Right ventricle myocardium inferior (tissue), 1 donor: ENCODE measurements at regions not wholly inside any gene's neighbourhood (a gene's known extent, or its start where the extent isn't known, plus 50 kb on each side); places are given as distances from the start of the nearest gene placed in this dataset.

Experiments used
- ATAC-seq: fragments of 200-7000 bp; cut with Tn5 transposase; one replicate; pipeline ENCODE4 v1.9.1; 2020; ENCODE audit warnings: mild to moderate bottlenecking, moderate library complexity
- DNase-seq: peaks from one replicate; pipeline ENCODE4 v3.0.0; 2021; ENCODE audit errors: missing footprints
- intact Hi-C: fragments of 100-400 bp; cut with DNase I; formaldehyde crosslinking; loops from one replicate; pipeline ENCODE4 v1.11.0; 2022
- donor health status: DM: no; HTN: yes; CAD: no; lungs with severe emphysema.

GRCh38 chr1:239270509-239270908, 115.9 kb upstream of the CHRM3 start:
- ATAC-seq (no peak), DNase-seq (no peak)
- intact Hi-C loops: no loop called here

DNA sequence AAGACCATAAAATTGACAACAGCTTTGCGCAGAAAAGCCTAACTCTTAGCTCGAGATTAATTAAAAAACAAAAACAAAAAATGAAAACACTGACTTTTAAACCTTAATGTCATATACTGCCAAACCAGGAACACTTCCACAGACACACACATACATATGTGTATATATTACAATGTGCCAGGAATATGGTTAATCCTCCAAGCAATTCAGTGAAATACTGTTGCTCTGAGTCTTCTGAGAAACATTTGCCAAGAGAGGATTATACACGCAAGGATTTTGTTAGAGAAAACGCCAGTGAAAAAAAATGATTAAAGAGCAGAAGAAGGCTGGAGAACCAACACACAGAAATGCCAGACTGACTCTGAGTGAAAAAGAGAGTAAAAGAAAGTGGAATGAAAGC, 116.7 kb upstream of the CHRM3 start:
- ATAC-seq (no peak), DNase-seq (no peak)
- intact Hi-C loops: no loop called here

DNA sequence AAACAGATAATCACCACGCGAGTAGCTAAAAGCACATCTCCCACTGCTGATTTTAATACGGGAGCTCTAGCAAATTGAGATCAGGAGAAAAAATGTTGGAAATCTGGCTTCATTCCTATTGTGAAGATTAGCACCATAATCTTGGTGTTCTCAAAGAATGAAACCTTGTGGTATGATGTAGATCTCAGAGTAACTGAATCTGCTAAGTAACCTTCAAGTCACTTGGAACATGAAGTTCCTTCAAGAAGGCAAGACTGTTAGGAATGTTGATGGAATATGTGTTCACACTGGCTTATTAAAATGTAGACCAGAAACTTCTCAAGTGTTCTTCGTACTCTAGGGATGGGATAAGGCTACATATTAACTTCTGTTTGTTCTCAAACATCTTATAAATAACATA, 117.4 kb upstream of the CHRM3 start:
- ATAC-seq: no peak
- intact Hi-C loops: no loop called here

DNA sequence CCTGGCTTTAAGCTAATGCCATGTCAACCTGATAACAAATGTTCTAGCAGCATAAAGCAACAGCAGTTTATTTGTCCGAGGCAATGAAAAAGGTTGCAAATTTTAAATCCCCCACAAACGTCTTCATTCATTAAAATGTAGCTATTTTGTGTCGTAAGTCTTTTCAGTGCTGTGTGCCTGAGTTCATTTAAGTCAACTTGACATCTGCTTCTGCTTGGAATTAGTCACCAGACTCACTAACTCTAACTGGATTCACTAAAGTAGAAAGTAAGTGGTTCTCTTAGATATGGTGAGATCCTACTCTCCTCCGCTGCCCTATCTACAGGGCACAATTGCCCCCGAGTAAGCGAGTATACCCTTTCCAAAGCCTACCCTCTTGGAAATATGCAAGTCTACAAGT, 118.4 kb upstream of the CHRM3 start:
- ATAC-seq (no peak), DNase-seq (no peak)
- intact Hi-C loops: no loop called here

More for the DNA sequence above, 117.4 kb upstream of the CHRM3 start:
- DNase-seq: no peak

DNA sequence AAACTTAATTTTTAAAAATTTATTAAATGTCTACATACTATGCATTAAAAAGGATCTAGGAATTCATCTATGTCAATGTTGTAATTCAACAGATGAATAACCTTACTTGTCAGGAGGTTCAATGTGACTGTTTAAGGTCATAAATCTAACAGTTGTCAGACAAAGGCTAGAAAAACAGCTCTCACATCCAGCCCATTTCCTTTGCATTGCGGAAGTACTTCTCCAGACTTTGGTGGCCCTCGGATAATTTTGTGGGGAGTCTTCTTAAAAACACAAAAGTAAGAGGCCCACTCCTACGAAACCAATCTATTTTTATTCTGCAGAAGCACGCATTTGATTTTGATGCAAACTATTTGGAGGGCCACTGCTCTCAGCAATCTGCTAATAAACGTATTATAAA, 122.6 kb upstream of the CHRM3 start:
- intact Hi-C loops: no loop called here
- DNase-seq (no peak), ATAC-seq (no peak)

DNA sequence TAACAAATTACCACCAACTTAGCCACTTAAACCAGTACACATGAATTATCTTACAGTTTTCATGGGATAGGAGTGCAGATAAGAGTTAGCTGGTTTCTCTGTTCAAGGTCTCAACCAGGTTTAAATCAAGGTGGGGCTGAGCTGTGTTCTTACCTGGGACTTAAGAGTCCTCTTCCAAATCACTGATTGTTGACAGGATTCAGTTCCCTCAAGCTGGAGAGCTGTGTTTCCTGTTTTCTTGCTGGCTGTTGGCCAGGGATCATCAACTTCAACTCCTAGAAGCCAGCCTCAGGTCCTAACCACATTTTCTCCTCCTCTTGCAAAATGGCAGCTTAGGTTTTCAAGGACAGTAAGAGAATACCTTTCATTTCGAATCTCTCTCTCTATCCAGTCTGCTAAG, 123.8 kb upstream of the CHRM3 start:
- ATAC-seq (no peak), DNase-seq (no peak)
- intact Hi-C loops: no loop called here

GRCh38 chr1:239261521-239261920, 124.8 kb upstream of the CHRM3 start:
- DNase-seq: no peak
- intact Hi-C loops: no loop called here
- no peak for ATAC-seq

DNA sequence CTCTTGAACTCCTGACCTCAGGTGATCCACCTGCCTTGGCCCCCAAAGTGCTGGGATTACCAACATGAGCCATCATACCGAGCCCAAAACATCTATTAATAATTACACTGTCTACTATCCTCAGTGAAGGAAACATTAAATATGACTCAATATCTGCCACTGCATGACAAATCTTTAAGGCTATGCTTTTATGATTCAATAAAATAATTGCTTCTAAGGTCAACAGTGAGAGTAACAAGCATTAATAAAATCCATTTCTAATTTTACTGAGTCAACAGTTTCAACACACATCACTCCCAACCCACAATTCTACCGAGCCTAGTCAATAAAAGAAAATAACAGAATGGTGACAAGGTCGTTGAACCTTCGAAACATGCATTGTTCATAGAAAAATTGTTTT, 125.5 kb upstream of the CHRM3 start:
- intact Hi-C loops: no loop called here

DNA sequence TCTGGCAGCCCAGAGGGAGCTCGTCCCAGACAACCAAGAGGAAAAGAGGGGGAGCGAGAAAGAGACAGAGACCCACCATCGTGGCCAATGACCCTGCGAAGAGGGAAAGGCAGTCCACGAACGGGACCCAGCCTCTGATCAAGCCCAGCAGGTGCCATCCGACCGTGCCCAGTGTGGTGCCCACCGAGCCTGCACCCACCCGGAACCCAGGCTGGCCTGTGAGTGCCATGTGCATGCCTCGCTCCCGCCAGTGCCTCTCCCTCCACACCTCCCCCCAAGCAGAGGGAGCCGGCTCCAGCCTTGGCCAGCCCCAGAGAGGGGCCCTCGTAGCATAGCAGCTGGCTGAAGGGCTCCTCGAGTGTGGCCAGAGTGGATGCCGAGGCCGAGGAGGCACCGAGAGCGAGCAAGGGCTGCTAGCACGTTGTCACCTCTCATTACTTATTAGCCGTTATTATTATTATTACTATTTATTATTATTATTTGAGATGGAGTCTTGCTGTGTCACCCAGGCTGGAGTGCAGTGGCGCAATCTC, 130.7 kb upstream of the CHRM3 start:
- no peak for ATAC-seq
- intact Hi-C loops: no loop called here
- DNase-seq: no peak

More for the DNA sequence above, 125.5 kb upstream of the CHRM3 start:
- DNase-seq: no peak
- no peak for ATAC-seq

- intact Hi-C loops: no loop called here
- ATAC-seq (no peak), DNase-seq (no peak)
Observed at GRCh38 chr1:239254999-239255398, 131.4 kb upstream of the CHRM3 start.

DNA sequence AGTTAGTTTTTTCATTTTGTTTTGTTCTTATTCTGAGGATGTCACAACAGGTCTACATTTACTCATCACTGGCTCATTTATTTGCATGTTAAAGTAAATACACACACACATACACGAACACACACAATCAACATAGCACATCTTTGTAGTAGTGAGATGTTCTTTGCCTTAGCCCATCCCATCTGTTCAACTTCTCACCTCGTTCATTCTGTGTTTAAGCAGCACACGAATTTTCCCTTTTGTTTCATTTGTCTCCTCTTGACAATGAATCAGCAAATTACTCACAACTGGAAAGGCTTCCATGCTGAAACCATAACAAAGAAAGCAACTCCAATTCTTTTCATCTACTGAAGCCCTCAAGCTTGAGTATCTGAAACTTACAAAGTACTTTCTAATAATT, 133.3 kb upstream of the CHRM3 start:
- DNase-seq: no peak
- intact Hi-C loops: no loop called here
- ATAC-seq: no peak

DNA sequence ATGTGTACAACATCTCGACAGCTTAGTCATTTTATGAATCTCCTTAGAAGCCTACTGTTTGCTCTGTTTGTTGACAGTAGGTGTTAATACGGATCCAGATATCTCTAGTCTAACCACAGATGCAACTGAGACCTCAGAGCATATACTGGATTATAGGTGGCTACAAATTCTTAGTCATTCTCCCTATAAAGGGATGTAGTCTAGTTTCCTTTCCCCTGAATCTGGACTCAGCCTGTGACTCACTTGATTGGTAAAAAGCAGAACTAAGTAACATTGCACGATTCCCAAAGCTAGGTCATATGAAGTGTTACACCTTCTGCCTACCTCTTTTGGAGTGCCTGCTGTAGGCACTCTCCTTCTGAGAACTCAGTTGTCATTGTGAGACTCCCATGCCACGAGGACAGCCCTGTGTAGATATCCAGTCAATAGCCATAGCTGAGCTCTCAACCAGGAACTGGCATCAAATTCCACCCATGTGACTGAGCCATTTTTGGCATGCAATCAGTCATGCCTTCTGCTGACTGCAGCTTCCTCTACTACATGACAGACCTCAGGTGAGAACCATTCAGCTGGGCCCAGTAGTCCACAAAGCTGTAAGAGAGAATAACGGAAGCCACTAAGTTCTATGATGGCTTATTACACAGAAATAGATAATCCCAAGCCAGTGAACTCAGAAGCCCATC, 135.9 kb upstream of the CHRM3 start:
- DNase-seq (no peak), ATAC-seq (no peak)
- intact Hi-C loops: no loop called here

GRCh38 chr1:239247285-239247684, 139.1 kb upstream of the CHRM3 start:
- DNase-seq (no peak), ATAC-seq (no peak)
- intact Hi-C loops: no loop called here

DNA sequence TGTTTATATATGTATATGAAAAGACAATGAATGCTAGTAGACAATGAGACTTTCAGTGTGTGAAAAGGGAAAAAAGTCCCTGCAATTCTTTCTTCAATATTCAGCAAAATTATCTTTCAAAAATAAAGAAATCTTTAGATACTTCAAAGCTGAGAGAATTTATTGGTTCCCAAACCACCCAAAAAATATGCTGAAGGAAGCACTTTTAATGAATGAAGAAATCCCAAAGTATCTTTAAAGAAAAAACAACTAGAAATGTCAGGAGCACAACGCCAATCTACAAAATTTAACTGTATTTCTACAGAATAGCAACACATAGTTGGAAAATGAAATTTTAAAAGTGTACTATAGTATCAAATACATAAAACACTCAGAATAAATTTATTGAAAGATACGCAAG, 142.3 kb upstream of the CHRM3 start:
- ATAC-seq: no peak
- intact Hi-C loops: no loop called here
- no peak for DNase-seq

DNA sequence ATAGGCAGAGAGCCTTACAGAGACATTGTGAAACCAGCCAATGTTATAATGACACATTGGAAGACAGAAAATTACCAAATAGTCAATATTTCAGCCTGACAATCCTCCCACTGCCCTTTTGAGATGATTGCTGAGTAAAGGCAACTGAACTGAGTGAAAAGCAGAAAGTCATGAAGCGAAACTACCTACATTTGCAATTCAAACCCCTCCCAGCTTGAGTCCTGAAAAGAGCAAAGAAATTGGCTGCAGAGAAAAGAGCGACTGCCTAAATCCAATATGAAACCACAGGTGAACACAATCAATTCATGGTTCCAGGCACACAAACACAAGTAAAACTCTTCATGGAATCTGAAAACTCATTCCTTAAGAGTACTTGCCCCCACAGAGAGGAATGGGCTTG, 143.4 kb upstream of the CHRM3 start:
- ATAC-seq (no peak), DNase-seq (no peak)
- intact Hi-C loops: no loop called here

DNA sequence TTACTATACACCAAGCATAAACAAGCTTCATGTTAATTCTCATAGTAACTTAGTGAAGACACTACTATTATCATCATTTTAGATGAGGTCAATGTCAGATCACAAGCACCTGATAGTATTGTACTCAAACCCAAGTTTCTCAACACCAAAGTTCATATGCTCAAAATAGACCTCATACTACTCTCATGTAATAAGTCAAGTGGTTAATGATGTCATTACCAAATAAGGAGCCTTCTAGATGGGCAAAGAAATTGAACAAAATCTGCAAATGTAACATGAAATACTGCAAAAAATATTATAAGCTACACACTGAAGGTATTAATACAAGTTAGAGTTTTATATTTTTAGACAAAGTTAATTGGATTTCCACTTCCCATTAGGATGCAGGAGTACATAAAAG, 144.0 kb upstream of the CHRM3 start:
- intact Hi-C loops: no loop called here
- ATAC-seq: no peak
- DNase-seq: no peak

- ATAC-seq (no peak), DNase-seq (no peak)
- intact Hi-C loops: no loop called here
Observed at GRCh38 chr1:239240736-239241135, 145.6 kb upstream of the CHRM3 start.

- DNase-seq: no peak
- intact Hi-C loops: no loop called here
- no peak for ATAC-seq
Observed at GRCh38 chr1:239239529-239239928, 146.8 kb upstream of the CHRM3 start.

GRCh38 chr1:239237912-239238311, 148.5 kb upstream of the CHRM3 start:
- DNase-seq (no peak), ATAC-seq (no peak)
- intact Hi-C loops: no loop called here

DNA sequence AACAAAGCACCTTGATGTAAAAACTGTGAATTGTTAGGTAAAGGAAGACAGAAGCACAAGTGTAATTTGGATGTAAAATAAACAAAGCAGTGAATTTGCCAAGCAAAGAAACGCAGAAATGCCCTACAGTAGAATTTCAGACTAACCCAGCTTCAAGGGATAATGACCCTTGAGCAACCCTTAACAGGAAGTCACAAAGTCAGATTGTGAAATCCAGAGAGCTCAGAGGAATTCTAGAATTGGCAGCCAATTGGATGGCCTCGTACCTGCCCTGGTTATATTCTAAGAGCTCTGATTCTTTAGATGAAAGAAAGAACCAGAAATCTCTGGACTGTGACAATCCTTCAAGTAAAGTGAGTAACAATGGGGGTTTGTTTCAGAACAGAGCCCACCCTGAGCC, 152.7 kb upstream of the CHRM3 start:
- intact Hi-C loops: no loop called here
- ATAC-seq (no peak), DNase-seq (no peak)

DNA sequence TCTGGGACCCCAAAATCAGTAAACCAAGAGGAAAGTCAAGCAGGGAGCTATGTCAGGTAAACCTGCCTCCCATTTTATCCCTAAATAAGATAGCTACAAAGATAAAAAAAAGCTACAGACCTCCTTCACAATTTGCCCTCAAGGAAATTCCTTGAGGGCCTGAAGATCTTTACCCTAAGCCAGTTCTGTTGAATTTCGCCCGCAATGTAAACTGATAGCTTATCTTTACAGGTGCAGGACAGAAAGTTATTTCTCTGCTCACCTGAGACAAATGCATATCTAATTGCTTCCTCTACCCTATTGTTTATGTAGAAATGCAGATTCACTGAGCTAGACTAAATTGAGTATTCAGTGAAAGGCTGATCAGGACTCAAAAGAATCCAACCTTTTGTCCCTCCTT, 153.4 kb upstream of the CHRM3 start:
- DNase-seq (no peak), ATAC-seq (no peak)
- intact Hi-C loops: no loop called here
